K562 (cell line): ENCODE measurements at regions not wholly inside any gene's neighbourhood (a gene's known extent, or its start where the extent isn't known, plus 50 kb on each side); places are given as distances from the start of the nearest gene placed in this dataset.
"Not testable (repeated sequence)": the region's sequence is repeated elsewhere in the genome, so short reads cannot be mapped to it uniquely, and the experiment has no call there.

Experiments
- ATF1 ChIP-seq, 2 experiments: fragments of 450-650 bp in 1 of 2; IDR thresholded peaks; 2 replicates each; pipeline ENCODE4 v1.6.1; 2016; ENCODE audit warnings: missing compliant biosample characterization in 1 of 2, missing genetic modification characterization in 1 of 2
- LCOR ChIP-seq: sonication (generic); formaldehyde crosslinking; IDR thresholded peaks from 2 replicates; pipeline ENCODE4 v1.8.0; 2022; ENCODE audit warnings: mild to moderate bottlenecking, missing genetic modification reagents
- PHF8 ChIP-seq: fragments of 200-600 bp; sonication (generic); IDR thresholded peaks from 2 replicates; pipeline ENCODE4 v1.6.1; 2012; ENCODE audit warnings: mixed run types, mild to moderate bottlenecking, inconsistent platforms, low read length, moderate library complexity, borderline replicate concordance
- POLR2A ChIP-seq: fragments of 450-650 bp; conservative IDR thresholded peaks from 2 replicates; pipeline ENCODE4 v1.6.1; 2016
- TAF7 ChIP-seq: fragments of 450-650 bp; IDR thresholded peaks from 2 replicates; pipeline ENCODE4 v1.6.1; 2016; ENCODE audit warnings: missing genetic modification characterization, missing compliant biosample characterization
- TF ChIP-seq, protein P1 (sequence below): sonication (generic); formaldehyde crosslinking; IDR thresholded peaks from 2 replicates; pipeline ENCODE4 v1.9.0; 2022; ENCODE audit warnings: mild to moderate bottlenecking, missing genetic modification reagents
- TF ChIP-seq, protein P2 (sequence below): fragments of 450-650 bp; IDR thresholded peaks from 2 replicates; pipeline ENCODE4 v1.6.1; 2017; ENCODE audit warnings: antibody characterized with exemption, mild to moderate bottlenecking
- TF ChIP-seq, protein P3 (sequence below), 3 experiments: IDR thresholded peaks in 2 of 3; conservative IDR thresholded peaks in 1 of 3; 2 replicates each; pipeline ENCODE4 v1.5.1; 2011 to 2012; ENCODE audit warnings: low read length in 3 of 3, mild to moderate bottlenecking in 3 of 3, control low read depth in 2 of 3, improper control_type of control experiment in 1 of 3, inconsistent platforms in 1 of 3, low read depth in 1 of 3, mixed read lengths in 1 of 3, moderate library complexity in 1 of 3; ENCODE audit not compliant: insufficient read depth in 2 of 3

DNA sequence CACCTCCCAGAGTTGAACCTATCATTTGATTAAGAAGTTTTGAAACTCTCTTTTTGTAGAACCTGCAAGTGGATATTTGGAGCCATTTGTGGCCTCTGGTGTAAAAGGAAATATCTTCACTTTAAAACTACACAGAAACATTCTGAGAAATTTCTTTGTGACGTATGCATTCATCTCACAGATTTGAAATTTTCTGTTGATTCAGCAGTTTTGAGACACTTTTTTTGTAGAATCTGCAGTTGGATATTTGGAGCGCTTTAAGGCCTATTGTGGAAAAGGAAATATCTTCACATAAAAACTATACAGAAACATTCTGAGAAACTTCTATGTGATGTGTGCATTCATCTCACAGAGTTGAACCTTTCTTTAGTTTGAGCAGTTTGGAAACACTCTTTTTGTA lies 3130.7 kb upstream of the OR11H1 start:
- not testable (repeated sequence) for TF ChIP-seq PHF8; POLR2A; ATF1 (CRISPR knock-in tag; IDR thresholded peaks at IDR 0.05); ATF1 (tag; IDR thresholded peaks at IDR 0.05); LCOR (CRISPR knock-in tag); TAF7 (tag)
- TF ChIP-seq, protein P1, sequence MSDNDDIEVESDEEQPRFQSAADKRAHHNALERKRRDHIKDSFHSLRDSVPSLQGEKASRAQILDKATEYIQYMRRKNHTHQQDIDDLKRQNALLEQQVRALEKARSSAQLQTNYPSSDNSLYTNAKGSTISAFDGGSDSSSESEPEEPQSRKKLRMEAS (CRISPR knock-in tag) = not testable (repeated sequence)
- TF ChIP-seq, protein P2, sequence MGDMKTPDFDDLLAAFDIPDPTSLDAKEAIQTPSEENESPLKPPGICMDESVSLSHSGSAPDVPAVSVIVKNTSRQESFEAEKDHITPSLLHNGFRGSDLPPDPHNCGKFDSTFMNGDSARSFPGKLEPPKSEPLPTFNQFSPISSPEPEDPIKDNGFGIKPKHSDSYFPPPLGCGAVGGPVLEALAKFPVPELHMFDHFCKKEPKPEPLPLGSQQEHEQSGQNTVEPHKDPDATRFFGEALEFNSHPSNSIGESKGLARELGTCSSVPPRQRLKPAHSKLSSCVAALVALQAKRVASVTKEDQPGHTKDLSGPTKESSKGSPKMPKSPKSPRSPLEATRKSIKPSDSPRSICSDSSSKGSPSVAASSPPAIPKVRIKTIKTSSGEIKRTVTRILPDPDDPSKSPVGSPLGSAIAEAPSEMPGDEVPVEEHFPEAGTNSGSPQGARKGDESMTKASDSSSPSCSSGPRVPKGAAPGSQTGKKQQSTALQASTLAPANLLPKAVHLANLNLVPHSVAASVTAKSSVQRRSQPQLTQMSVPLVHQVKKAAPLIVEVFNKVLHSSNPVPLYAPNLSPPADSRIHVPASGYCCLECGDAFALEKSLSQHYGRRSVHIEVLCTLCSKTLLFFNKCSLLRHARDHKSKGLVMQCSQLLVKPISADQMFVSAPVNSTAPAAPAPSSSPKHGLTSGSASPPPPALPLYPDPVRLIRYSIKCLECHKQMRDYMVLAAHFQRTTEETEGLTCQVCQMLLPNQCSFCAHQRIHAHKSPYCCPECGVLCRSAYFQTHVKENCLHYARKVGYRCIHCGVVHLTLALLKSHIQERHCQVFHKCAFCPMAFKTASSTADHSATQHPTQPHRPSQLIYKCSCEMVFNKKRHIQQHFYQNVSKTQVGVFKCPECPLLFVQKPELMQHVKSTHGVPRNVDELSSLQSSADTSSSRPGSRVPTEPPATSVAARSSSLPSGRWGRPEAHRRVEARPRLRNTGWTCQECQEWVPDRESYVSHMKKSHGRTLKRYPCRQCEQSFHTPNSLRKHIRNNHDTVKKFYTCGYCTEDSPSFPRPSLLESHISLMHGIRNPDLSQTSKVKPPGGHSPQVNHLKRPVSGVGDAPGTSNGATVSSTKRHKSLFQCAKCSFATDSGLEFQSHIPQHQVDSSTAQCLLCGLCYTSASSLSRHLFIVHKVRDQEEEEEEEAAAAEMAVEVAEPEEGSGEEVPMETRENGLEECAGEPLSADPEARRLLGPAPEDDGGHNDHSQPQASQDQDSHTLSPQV = not testable (repeated sequence)
- TF ChIP-seq, protein P3, sequence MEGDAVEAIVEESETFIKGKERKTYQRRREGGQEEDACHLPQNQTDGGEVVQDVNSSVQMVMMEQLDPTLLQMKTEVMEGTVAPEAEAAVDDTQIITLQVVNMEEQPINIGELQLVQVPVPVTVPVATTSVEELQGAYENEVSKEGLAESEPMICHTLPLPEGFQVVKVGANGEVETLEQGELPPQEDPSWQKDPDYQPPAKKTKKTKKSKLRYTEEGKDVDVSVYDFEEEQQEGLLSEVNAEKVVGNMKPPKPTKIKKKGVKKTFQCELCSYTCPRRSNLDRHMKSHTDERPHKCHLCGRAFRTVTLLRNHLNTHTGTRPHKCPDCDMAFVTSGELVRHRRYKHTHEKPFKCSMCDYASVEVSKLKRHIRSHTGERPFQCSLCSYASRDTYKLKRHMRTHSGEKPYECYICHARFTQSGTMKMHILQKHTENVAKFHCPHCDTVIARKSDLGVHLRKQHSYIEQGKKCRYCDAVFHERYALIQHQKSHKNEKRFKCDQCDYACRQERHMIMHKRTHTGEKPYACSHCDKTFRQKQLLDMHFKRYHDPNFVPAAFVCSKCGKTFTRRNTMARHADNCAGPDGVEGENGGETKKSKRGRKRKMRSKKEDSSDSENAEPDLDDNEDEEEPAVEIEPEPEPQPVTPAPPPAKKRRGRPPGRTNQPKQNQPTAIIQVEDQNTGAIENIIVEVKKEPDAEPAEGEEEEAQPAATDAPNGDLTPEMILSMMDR (IDR thresholded peaks at IDR 0.05 in 2 of 3, conservative IDR thresholded peaks at IDR 0.05 in 1 of 3; ENCODE audit: insufficient read depth in 2 of 3, low read depth in 1 of 3, low read length in 3 of 3) = not testable (repeated sequence)
